Lower lobe of right lung (tissue), 2 donors: ENCODE measurements at regions not wholly inside any gene's neighbourhood (a gene's known extent, or its start where the extent isn't known, plus 50 kb on each side); places are given as distances from the start of the nearest gene placed in this dataset.

ENCODE experiments used
- ATAC-seq, 2 donors: fragments of 200-7000 bp; cut with Tn5 transposase; one replicate each; pipeline ENCODE4 v1.9.1; 2020 to 2022; ENCODE audit warnings: mild to moderate bottlenecking in 2 of 2, moderate library complexity in 2 of 2
- DNase-seq: peaks from one replicate; pipeline ENCODE4 v3.0.0-alpha.2; 2020
- H3K27ac ChIP-seq: fragments of 200-600 bp; one replicate; pipeline ENCODE4 v1.8.0; 2022
- H3K27me3 ChIP-seq: fragments of 200-600 bp; one replicate; pipeline ENCODE4 v1.8.0; 2022; ENCODE audit warnings: low read depth
- H3K36me3 ChIP-seq: fragments of 200-600 bp; one replicate; pipeline ENCODE4 v1.8.0; 2022; ENCODE audit warnings: mild to moderate bottlenecking
- H3K4me1 ChIP-seq: fragments of 200-600 bp; one replicate; pipeline ENCODE4 v1.8.0; 2022
- H3K4me3 ChIP-seq: fragments of 200-600 bp; one replicate; pipeline ENCODE4 v1.8.0; 2022; ENCODE audit warnings: mild to moderate bottlenecking
- H3K9me3 ChIP-seq: fragments of 200-600 bp; one replicate; pipeline ENCODE4 v1.8.0; 2022
- intact Hi-C: fragments of 100-400 bp; cut with DNase I; formaldehyde crosslinking; loops from one replicate; pipeline ENCODE4 v1.11.0; 2022
- TF ChIP-seq, protein P1 (sequence below): fragments of 200-600 bp; IDR thresholded peaks from one replicate; pipeline ENCODE4 v1.8.0; 2022; ENCODE audit warnings: antibody characterized with exemption, mild to moderate bottlenecking
- donor health status: DM: no; HTN: yes; CAD: no; lungs with severe emphysema.

DNA sequence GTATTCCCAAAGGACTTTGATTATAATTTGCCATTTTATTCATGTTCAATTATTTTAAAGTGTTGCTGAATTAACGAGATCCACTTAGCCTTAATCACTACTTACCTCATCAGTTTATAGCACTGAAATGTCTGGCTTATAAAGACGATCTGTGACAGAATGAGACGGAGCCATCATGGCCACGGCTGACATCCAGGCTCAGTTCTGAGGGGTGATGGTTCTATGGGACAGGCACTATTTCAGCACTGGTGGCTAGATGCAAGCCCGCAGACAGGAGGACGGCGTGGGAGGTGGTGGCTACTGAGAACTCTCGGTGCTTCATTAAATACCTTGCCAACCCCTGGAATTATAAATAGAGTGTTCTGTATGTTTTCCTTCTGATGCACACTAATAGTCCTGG, 1084.2 kb upstream of the TENM3 start:
- ATAC-seq (no peak), DNase-seq (no peak)
- no peak overlapping the region for H3K4me3 ChIP-seq
- H3K27ac ChIP-seq = no peak overlapping the region
- TF ChIP-seq, protein P1, sequence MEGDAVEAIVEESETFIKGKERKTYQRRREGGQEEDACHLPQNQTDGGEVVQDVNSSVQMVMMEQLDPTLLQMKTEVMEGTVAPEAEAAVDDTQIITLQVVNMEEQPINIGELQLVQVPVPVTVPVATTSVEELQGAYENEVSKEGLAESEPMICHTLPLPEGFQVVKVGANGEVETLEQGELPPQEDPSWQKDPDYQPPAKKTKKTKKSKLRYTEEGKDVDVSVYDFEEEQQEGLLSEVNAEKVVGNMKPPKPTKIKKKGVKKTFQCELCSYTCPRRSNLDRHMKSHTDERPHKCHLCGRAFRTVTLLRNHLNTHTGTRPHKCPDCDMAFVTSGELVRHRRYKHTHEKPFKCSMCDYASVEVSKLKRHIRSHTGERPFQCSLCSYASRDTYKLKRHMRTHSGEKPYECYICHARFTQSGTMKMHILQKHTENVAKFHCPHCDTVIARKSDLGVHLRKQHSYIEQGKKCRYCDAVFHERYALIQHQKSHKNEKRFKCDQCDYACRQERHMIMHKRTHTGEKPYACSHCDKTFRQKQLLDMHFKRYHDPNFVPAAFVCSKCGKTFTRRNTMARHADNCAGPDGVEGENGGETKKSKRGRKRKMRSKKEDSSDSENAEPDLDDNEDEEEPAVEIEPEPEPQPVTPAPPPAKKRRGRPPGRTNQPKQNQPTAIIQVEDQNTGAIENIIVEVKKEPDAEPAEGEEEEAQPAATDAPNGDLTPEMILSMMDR = no peak
- no peaks in the 10 kb centered on the region for H3K9me3 ChIP-seq
- intact Hi-C loops = no loop called here
- H3K27me3 ChIP-seq = no peaks in the 10 kb centered on the region
- no peaks in the 10 kb centered on the region for H3K4me1 ChIP-seq
- no peaks in the 10 kb centered on the region for H3K36me3 ChIP-seq

DNA sequence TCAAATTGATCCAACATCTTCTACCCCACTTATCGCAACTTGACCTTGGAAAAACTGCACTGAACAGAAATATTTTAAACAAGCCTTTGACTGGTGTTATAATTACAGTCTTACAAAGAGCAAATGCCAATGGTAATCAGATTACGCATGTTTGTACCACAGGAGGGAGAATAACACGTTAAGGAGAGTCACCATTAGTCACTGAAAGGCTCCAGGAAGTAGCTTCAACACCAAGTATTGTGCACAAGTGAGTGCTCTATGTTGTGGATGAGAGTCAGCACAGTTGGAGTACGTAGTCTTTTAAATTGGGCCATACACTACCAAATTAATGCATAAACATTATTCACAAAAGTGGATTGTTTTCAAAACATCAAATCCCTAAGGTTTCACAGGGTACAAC, 1081.5 kb upstream of the TENM3 start:
- Histone ChIP-seq H3K4me1 (no peaks in the 10 kb centered on the region), H3K4me3 (no peak overlapping the region), H3K36me3 (no peaks in the 10 kb centered on the region), H3K27ac (no peak overlapping the region), H3K9me3 (no peaks in the 10 kb centered on the region), H3K27me3 (no peaks in the 10 kb centered on the region)
- no peak for ATAC-seq
- TF ChIP-seq, protein P1 = no peak
- intact Hi-C loops = no loop called here
- DNase-seq = no peak

DNA sequence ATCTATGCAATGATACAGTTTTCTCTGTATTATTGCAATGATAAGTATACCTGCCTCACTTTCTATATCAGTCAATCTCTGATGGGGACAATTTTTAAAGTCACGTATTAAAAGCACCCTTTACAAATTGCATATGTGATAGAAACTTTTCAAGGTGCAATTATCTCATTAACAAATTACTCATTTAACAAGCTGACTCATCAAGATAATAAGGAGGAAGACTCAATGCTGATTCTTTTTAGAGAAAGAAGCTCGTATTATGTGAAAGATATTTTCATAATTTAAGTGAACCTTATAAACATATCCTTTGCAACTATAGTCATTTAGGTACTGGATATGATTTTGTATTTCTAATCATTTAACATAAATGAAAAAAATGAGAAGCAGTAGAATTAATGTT, 1080.9 kb upstream of the TENM3 start:
- DNase-seq = no peak
- H3K4me1 ChIP-seq = no peaks in the 10 kb centered on the region
- H3K27me3 ChIP-seq = no peaks in the 10 kb centered on the region
- no peak overlapping the region for H3K27ac ChIP-seq
- no peaks in the 10 kb centered on the region for H3K36me3 ChIP-seq
- intact Hi-C loops = no loop called here
- H3K9me3 ChIP-seq = no peaks in the 10 kb centered on the region
- ATAC-seq = no peak
- H3K4me3 ChIP-seq = no peak overlapping the region
- TF ChIP-seq, protein P1 = no peak

DNA sequence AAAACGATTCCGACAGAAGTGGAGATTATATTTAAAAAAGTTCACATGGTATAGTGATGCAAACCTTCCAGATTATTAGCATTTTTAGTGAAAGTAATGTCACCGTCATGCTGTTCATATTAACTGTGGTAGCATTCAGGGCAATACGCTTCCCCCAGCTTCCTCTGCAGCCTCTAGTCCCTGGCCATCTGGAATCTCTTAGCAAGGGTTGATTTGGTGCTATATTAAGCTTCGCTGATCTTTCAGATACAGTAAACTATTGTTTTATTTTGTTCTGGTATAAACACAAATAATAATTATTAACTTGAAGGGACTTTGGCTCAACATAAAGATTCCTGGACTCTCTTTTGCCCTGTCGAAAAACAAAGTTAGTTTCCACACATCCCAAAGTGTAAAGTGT, 1080.5 kb upstream of the TENM3 start:
- H3K27me3 ChIP-seq = no peaks in the 10 kb centered on the region
- H3K27ac ChIP-seq = no peak overlapping the region
- H3K36me3 ChIP-seq = no peaks in the 10 kb centered on the region
- no peaks in the 10 kb centered on the region for H3K9me3 ChIP-seq
- TF ChIP-seq, protein P1 = no peak
- DNase-seq = no peak
- ATAC-seq = no peak
- no peak overlapping the region for H3K4me3 ChIP-seq
- intact Hi-C loops = no loop called here
- H3K4me1 ChIP-seq = no peaks in the 10 kb centered on the region

DNA sequence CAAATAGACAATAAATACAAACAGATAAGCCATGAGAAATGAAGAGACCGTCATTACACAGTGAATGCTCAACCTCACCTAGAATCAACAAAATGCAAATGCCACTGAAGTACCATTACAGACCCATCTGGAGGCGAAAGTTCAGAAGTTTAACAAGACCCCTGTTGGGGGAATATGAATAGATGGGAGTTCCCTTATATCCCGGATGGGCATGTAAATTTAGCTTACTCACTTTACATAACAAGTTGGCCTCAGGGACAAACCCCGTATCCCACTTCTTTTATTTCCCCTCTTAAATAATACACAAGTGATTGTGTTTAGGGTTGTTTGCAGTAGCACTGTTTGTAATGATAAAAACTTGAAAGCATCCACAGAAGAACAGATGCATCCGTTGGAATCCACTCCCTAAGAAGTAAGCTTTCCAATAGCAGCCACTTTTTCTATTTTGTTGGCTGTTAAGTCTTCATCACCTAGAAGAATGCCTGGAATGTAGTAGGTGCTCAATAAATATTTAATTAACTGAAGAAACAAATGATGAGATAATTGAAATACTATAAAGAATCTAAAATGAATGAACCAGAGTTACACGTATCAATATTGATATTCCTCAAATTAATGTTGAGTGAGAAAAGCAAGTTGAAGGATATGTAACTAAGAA, 1076.3 kb upstream of the TENM3 start:
- no peak for ATAC-seq
- Histone ChIP-seq H3K36me3 (no peaks in the 10 kb centered on the region), H3K27me3 (no peaks in the 10 kb centered on the region), H3K9me3 (no peaks in the 10 kb centered on the region), H3K4me3 (no peak overlapping the region), H3K4me1 (no peaks in the 10 kb centered on the region), H3K27ac (no peak overlapping the region)
- intact Hi-C loops = no loop called here
- no peak for DNase-seq
- TF ChIP-seq, protein P1 = no peak
